Endothelial cell of umbilical vein (primary cell): ENCODE measurements at regions not wholly inside any gene's neighbourhood (a gene's known extent, or its start where the extent isn't known, plus 50 kb on each side); places are given as distances from the start of the nearest gene placed in this dataset.

Experiments
- BruUV-seq: library from RNA; stranded (reverse); fragments of 400-500 nt; replicated peaks from 2 replicates; lab custom pipeline; 2021; lab: Mats Ljungman, UMichigan
- CTCF ChIA-PET: fragments of 300-600, 350-600 bp; sonication (Branson Sonifier 250); formaldehyde crosslinking; loops from one replicate; lab custom pipeline; 2021; ENCODE audit warnings: antibody characterized with exemption, inconsistent platforms; lab: Charles Lee
- POLR2A ChIA-PET: fragments of 300-600, 350-600 bp; sonication (Branson Sonifier 250); formaldehyde crosslinking; loops from one replicate; lab custom pipeline; 2021; ENCODE audit warnings: antibody characterized with exemption, inconsistent platforms; lab: Charles Lee
- DNase-seq: peaks from one replicate; pipeline ENCODE4 v3.0.0-alpha.2; 2011; ENCODE audit warnings: low read depth, low spot score
- FAIRE-seq: peaks from 2 replicates; lab custom pipeline; 2011; peaks lifted over from hg19 to GRCh38; lab: Jason Lieb, UNC
- H2AFZ ChIP-seq: 2 replicates; pipeline ENCODE4 v1.6.0; 2012; ENCODE audit warnings: low read depth, low read length, control low read depth, inconsistent platforms
- H3K27ac ChIP-seq: 2 replicates; pipeline ENCODE4 v1.5.1; 2011; ENCODE audit warnings: low read depth, mild to moderate bottlenecking, control low read depth, low read length, moderate library complexity; ENCODE audit not compliant: insufficient read depth
- H3K27me3 ChIP-seq, 2 experiments: 2 replicates each; pipeline versions ENCODE4 v1.6.0 to v1.6.1; 2011; ENCODE audit warnings: low read length in 2 of 2, mixed read lengths in 1 of 2; ENCODE audit not compliant: control insufficient read depth in 2 of 2, insufficient read depth in 2 of 2
- H3K36me3 ChIP-seq, 2 experiments: 2 replicates in 1 of 2; 3 replicates in 1 of 2; pipeline ENCODE4 v1.5.1; 2011; ENCODE audit warnings: low read length in 2 of 2, mild to moderate bottlenecking in 1 of 2, moderate library complexity in 1 of 2; ENCODE audit not compliant: control insufficient read depth in 2 of 2, insufficient read depth in 2 of 2; ENCODE audit errors: extremely low read depth in 1 of 2
- H3K4me1 ChIP-seq: 3 replicates; pipeline ENCODE4 v1.5.1; 2011; ENCODE audit warnings: mild to moderate bottlenecking, low read length; ENCODE audit not compliant: control insufficient read depth, insufficient read depth; ENCODE audit errors: extremely low read depth
- H3K4me2 ChIP-seq: 2 replicates; pipeline ENCODE4 v1.6.1; 2011; ENCODE audit warnings: low read length, control low read depth, mixed read lengths; ENCODE audit not compliant: insufficient read depth
- H3K4me3 ChIP-seq, 3 experiments: fragments of 200-600 bp in 1 of 3; sonication (generic), shearing (Covaris generic) in 1 of 3; replicated peaks in 1 of 3; 2 replicates each; pipeline ENCODE4 v1.5.1; 2011 to 2016; ENCODE audit warnings: control low read depth in 3 of 3, low read length in 3 of 3, mild to moderate bottlenecking in 2 of 3, inconsistent platforms in 1 of 3, low read depth in 1 of 3, moderate library complexity in 1 of 3; ENCODE audit not compliant: insufficient read depth in 1 of 3
- H3K79me2 ChIP-seq: 2 replicates; pipeline ENCODE4 v1.6.0; 2012; ENCODE audit warnings: low read length, inconsistent platforms; ENCODE audit not compliant: control insufficient read depth, insufficient read depth
- H3K9ac ChIP-seq: replicated peaks from 2 replicates; pipeline ENCODE3; 2011; ENCODE audit warnings: low read length, control low read depth; ENCODE audit not compliant: insufficient read depth; ENCODE audit errors: extremely low read depth
- H3K9me1 ChIP-seq: replicated peaks from 3 replicates; pipeline ENCODE4 v1.6.0; 2011; ENCODE audit warnings: mild to moderate bottlenecking, low read length; ENCODE audit not compliant: control insufficient read depth, insufficient read depth; ENCODE audit errors: extremely low read depth
- H3K9me3 ChIP-seq: replicated peaks from 2 replicates; pipeline ENCODE4 v1.5.1; 2012; ENCODE audit warnings: low read length, inconsistent platforms; ENCODE audit not compliant: control insufficient read depth, insufficient read depth
- H4K20me1 ChIP-seq: replicated peaks from 2 replicates; pipeline ENCODE3; 2011; ENCODE audit warnings: mild to moderate bottlenecking, low read length; ENCODE audit not compliant: control insufficient read depth, insufficient read depth; ENCODE audit errors: extremely low read depth
- EZH2 ChIP-seq: IDR thresholded peaks from 2 replicates; pipeline ENCODE4 v1.6.1; 2012; ENCODE audit warnings: borderline replicate concordance, low read depth, mild to moderate bottlenecking, moderate library complexity, low read length, inconsistent platforms; ENCODE audit not compliant: severe bottlenecking
- FOS ChIP-seq: IDR thresholded peaks from 2 replicates; pipeline ENCODE4 v1.6.1; 2011; ENCODE audit warnings: mild to moderate bottlenecking, low read length, moderate library complexity, borderline replicate concordance; ENCODE audit not compliant: insufficient read depth
- GATA2 ChIP-seq: IDR thresholded peaks from 2 replicates; pipeline ENCODE4 v1.7.0; 2011; ENCODE audit warnings: low read depth, mild to moderate bottlenecking, moderate library complexity, mixed read lengths, low read length; ENCODE audit not compliant: insufficient read length, insufficient read depth
- JUN ChIP-seq: IDR thresholded peaks from 2 replicates; pipeline ENCODE4 v1.6.1; 2011; ENCODE audit warnings: borderline replicate concordance, low read depth; ENCODE audit not compliant: insufficient read length, insufficient read depth
- MYC ChIP-seq: IDR thresholded peaks from one replicate; pipeline ENCODE4 v1.6.1; 2011; ENCODE audit warnings: mild to moderate bottlenecking, low read depth, low read length
- POLR2A ChIP-seq: IDR thresholded peaks from 2 replicates; pipeline ENCODE4 v1.6.1; 2012; ENCODE audit warnings: low read depth, mild to moderate bottlenecking, control low read depth, low read length
- POLR2AphosphoS5 ChIP-seq: IDR thresholded peaks from 2 replicates; pipeline ENCODE4 v1.6.1; 2012; ENCODE audit warnings: low read depth, mild to moderate bottlenecking, control low read depth, low read length, moderate library complexity; ENCODE audit not compliant: insufficient read depth
- dilution Hi-C: fragments of 300-500 bp; cut with MboI; formaldehyde crosslinking; loops from one replicate; pipeline ENCODE4 v1.15.0; 2019; ENCODE audit warnings: low sequenced_read_pairs; ENCODE audit not compliant: extremely low pct_ligation_motif_present
- intact Hi-C: fragments of 100-400 bp; cut with micrococcal nuclease; formaldehyde crosslinking; loops from one replicate; pipeline ENCODE4 v1.10.0; 2022
- TF ChIP-seq, protein P1 (sequence below), 2 donors: IDR thresholded peaks; 1 replicate in 1 of 2; 2 replicates in 1 of 2; pipeline ENCODE4 v1.5.1; 2011; ENCODE audit warnings: low read length in 2 of 2, mild to moderate bottlenecking in 2 of 2, moderate library complexity in 2 of 2, control low read depth in 1 of 2, inconsistent platforms in 1 of 2, low read depth in 1 of 2; ENCODE audit not compliant: insufficient read depth in 1 of 2; ENCODE audit errors: extremely low read depth in 1 of 2
- TF ChIP-seq, protein P2 (sequence below): IDR thresholded peaks from 2 replicates; pipeline ENCODE4 v1.6.1; 2011; ENCODE audit not compliant: insufficient read depth, insufficient read length

DNA sequence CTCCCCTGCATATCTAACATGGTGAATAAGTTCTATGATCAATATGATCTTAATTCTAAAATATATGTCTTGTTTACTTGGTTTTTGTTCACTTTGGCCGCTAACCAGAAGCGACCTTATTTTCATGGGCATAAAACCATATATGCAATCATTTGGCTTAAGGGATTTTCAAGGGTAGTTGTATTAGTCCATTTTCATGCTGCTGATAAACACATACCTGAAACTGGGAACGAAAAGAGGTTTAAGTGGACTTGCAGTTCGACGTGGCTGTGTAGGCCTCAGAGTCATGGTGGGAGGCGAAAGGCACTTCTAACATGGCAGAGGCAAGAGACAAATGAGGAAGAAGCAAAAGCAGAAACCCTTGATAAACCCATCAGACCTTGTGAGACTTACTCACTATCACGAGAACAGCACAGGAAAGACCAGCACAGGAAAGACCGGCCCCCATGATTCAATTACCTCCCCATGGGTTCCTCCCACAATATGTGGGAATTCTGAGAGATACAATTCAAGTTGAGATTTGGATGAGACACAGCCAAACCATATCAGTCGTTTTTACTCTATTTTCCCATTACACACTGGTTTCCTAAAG, 114.3 kb upstream of the CPEB2 start:
- Histone ChIP-seq H4K20me1 (no peaks in the 10 kb centered on the region), H3K27ac (no peak overlapping the region), H3K9me3 (no peaks in the 10 kb centered on the region), H3K27me3 (no peaks in the 10 kb centered on the region), H3K36me3 (no peaks in the 10 kb centered on the region), H3K4me3 (no peak overlapping the region), H3K9me1 (no peaks in the 10 kb centered on the region), H3K9ac (no peak overlapping the region), H3K4me1 (no peaks in the 10 kb centered on the region), H3K79me2 (no peaks in the 10 kb centered on the region), H2AFZ (no peak overlapping the region), H3K4me2 (no peak overlapping the region)
- CTCF ChIA-PET = no interaction called here
- no peak for TF ChIP-seq EZH2
- no peak for TF ChIP-seq POLR2A
- TF ChIP-seq POLR2AphosphoS5 = no peak
- no peak for TF ChIP-seq FOS
- TF ChIP-seq, protein P1, sequence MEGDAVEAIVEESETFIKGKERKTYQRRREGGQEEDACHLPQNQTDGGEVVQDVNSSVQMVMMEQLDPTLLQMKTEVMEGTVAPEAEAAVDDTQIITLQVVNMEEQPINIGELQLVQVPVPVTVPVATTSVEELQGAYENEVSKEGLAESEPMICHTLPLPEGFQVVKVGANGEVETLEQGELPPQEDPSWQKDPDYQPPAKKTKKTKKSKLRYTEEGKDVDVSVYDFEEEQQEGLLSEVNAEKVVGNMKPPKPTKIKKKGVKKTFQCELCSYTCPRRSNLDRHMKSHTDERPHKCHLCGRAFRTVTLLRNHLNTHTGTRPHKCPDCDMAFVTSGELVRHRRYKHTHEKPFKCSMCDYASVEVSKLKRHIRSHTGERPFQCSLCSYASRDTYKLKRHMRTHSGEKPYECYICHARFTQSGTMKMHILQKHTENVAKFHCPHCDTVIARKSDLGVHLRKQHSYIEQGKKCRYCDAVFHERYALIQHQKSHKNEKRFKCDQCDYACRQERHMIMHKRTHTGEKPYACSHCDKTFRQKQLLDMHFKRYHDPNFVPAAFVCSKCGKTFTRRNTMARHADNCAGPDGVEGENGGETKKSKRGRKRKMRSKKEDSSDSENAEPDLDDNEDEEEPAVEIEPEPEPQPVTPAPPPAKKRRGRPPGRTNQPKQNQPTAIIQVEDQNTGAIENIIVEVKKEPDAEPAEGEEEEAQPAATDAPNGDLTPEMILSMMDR (IDR thresholded peaks at IDR 0.05; ENCODE audit: extremely low read depth in 1 of 2, insufficient read depth in 1 of 2, low read depth in 1 of 2, low read length in 2 of 2) = no peak
- no peak for TF ChIP-seq JUN
- no peak for TF ChIP-seq GATA2
- TF ChIP-seq, protein P2, sequence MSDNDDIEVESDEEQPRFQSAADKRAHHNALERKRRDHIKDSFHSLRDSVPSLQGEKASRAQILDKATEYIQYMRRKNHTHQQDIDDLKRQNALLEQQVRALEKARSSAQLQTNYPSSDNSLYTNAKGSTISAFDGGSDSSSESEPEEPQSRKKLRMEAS = no peak
- no peak for TF ChIP-seq MYC
- intact Hi-C loops (no loop called here), dilution Hi-C loops (no loop called here)
- no TSS peak for BruUV-seq
- DNase-seq (no peak), FAIRE-seq (no peak)
- POLR2A ChIA-PET = no interaction called here
